Glomerular visceral epithelial cell (primary cell): ENCODE measurements at regions not wholly inside any gene's neighbourhood (a gene's known extent, or its start where the extent isn't known, plus 50 kb on each side); places are given as distances from the start of the nearest gene placed in this dataset.
"Not testable (repeated sequence)": the region's sequence is repeated elsewhere in the genome, so short reads cannot be mapped to it uniquely, and the experiment has no call there.

ENCODE experiments used
- DNase-seq: peaks from one replicate; pipeline ENCODE4 v3.0.0-alpha.2; 2016; ENCODE audit errors: extremely low spot score

DNA sequence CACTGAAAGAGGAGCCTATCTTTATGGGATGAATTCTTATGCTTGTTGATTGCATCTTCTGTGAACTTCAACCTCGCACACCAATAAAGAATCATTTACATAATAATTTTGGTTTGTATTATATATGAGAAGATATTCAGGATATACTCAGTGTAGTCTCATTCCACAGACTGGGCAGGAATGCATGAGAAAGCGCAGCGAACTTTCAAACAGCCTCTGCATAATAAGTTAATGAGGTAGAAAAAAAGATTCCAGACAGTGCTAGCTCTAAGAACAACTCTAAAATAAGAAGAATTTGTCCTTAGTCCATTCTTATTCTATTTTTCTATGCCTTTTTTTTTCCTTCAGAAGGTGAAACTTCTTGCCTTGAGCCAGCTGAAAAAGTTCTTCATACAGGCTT, 224.3 kb upstream of the CTSO start:
- no peak for DNase-seq

DNA sequence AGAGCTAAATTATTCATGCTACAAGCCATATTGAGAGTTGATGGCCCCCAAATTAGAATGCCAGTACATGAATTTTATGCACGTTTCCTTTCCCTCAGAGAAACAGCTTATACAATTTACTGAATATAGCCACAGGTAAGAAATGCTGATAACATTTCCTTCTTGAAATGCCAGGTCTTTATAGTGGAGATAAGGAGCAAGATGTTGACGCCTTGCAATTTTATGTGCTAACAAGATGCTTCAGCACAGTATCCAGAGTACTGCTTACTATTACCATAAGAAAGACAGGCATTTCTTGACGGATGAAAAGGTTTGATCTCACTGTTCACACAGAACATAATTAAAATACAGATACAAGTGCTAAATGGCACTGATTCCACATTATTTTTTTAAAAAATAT, 223.2 kb upstream of the CTSO start:
- DNase-seq, result no peak

- no peak for DNase-seq
Measured at GRCh38 chr4:156173937-156174336, 220.3 kb upstream of the CTSO start.

DNA sequence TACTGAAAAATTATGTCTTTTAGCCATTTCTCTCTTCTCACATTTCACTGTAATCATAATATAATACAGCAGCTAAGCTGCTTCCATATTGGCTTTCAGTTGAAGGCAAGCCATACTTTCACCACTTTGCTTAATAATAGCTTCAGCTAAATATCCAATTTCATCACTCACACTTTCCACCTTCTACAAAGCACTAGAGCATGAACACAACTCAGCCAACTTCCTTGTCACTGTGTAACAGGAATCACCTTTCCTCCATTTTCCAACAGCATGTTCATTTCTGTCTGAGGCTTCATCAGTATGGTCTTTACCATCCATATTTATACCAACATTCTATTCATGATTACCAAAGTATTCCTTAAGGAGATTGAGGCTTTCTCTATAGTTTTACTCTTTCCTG, 219.8 kb upstream of the CTSO start:
- no peak for DNase-seq

GRCh38 chr4:156169861-156170260, 216.2 kb upstream of the CTSO start:
- DNase-seq, result no peak

DNA sequence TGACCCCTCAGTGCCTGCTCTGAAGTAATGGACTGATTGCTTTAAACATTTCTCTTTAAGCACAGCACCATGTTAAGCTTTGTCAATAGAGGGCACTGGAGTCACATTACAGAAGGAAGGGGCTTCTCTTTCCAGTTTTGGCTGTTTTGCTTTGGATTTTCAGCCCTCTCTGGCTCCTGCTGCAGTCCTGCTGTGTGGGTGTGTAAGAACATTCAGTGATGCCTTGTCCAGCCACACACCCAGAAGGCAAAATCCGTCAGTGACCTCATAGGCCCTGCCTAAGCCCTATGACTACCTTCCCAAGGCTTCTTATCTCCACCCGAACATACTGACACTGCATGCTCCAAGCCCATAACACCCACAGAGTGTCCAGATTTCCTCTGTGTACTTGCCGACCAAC, 215.3 kb upstream of the CTSO start:
- peak; percentile 70 for DNase-seq

GRCh38 chr4:156168288-156168687, 214.6 kb upstream of the CTSO start:
- no peak for DNase-seq

DNA sequence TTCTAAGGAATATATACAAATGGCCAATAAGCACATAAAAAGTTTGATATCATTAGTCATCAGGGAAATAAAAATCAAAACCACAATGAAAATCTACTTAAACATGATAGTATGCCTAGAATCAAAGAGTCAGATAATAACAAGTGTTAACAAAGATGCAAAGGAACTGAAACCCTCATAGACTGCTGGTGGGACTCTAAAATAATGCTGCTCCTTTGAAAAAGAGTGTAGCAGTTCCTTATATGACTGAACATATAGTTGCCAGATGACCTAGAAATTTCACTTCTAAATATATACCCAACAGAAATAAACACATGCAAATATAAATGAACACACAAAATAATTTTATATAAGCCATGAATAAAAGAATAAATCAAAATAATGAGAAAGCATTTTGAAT, 205.1 kb upstream of the CTSO start:
- no peak for DNase-seq

- no peak for DNase-seq
Measured at GRCh38 chr4:156154978-156155377, 201.3 kb upstream of the CTSO start.

DNA sequence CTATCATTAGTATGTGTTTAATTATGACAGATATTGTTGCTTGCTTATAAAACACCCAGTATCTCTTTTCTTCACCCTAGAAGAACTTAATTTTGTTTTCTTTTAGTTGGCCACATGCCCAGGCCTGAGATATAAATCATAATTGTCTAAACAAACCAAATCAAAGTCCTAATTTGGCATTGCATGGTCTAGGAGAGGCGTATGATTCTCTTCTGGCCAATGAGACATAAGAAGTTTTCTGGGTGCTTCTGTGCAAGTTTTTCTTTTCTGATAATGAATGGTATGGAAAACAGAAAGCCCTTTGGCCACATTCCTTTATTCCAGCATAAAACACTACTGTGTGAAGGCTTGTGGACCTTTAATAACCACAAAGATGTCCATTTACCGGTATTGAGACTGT, 192.9 kb upstream of the CTSO start:
- DNase-seq, result no peak

DNA sequence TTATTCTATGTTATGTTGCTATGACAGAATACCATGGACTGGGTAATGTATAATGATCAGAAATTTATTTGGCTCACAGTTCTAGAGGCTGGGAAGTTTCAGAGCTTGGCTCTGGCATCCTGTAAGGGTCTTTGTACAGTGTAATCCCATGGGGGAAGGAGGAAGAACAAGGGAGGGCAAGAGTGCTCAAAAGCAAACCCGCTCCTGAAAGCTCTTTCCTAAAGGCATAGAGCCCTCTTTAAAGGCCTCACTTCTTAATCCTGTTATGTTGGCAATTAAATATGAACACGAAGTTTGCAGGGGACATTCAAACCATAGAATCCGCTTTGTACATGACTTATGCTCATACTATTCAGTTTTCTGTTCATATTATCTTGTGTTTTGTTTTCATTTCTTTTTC, 191.3 kb upstream of the CTSO start:
- no peak for DNase-seq

GRCh38 chr4:156138781-156139280, 185.2 kb upstream of the CTSO start:
- DNase-seq, result no peak

DNA sequence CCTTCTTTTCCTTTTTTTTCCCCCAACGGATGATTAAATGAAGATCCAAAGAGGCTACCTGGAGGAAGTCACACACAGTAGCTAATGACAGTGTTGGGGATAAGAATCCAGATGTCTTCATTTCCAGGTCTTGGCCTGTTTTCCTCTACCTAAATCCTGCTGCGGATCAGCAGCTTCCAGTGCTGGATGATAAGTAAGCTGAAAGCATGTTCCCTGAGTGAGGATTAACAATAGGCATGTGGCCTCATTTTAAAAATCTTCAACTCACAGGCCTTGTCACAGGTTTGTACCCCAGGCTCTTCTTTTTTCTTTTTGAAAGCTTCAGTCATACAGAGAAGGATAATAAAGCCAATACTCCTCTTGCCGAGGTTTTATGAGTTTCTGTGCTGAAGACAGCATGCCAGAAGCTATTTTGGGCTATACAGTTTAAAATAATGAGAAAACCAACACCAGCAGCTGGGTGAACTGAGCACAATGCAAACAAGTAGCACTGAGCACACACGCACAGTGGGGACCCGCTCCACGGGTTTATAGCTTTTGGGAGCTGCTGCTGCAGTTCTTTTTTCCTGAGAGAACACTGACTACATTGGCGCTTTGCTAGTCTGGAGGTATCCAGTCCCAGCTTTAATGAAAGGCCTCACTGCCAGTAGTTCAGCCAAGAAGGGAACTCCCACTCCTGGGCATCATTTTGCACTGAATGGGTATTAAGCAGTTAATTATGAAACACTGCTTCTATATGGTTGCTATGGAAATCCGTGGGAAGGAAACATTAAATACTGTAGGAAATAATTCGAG, 184.2 kb upstream of the CTSO start:
- DNase-seq, result no peak

DNA sequence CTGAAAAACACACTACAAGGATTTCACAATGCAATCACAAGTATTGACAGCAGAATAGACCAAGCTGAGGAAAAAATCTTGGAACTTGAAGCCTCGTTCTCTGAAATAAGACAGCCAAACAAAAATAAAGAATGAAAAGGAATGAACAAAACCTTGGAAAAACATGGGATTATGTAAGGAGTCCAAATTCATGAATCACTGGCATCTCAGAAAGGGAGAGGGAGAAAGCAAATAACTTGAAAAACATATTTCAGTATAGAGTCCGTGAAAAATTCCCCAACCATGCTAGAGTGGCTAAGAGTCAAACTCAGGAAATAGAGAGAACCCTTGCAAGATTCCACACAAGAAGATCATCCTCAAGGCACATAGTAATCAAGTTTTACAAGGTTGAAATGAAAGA, 178.5 kb upstream of the CTSO start:
- DNase-seq, result no peak

DNA sequence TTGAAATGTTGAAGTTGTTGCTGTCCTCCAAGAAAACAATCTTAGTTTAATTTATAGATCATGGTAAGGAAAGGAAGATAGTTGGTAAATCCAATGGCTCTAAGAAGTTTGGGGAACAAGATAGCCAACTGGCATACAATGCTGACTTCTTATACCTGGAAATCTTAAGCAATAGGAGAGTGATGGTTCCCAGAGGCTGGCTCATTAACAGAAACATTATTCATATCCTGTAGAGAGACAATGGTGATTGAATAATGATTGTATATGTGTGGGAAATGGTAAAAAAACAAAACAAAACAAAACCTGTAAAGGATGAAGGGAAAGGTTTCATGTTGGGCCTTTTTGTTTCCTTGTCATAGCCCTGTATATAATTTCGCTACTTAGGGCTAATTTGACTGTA, 174.9 kb upstream of the CTSO start:
- no peak for DNase-seq

DNA sequence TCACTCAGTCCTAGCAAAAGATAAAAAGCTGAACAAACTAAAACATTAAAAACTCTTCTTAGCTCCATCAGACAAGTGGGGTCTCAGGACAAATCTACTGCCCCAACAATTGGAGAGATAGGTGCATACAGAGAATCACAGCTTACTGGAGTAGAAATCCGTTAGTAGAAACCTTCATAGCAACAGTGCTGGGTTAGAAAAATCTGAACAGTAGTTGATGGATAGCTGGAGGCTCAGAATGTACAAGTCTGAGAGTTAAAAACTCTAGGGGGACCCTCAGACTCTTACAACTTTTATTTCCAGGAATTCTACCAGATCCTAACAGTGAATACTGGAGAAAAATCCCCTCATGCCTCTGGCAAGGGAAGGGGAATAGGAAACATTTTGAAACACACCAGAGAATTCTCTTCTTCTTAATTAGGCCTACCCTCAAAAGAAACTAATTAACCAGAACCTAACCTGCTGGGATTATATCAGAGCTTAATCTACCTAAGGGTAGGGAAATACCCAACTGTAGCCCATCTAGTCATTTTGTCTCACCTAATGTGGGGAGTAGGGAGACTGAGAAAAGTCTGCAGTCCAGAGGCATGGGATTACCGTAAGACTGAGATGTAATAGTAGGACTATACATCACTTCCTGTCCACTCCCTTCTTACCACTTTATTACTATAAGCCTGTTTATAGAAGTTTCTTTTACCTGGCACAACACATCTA, 165.0 kb upstream of the CTSO start:
- DNase-seq, result no peak

DNA sequence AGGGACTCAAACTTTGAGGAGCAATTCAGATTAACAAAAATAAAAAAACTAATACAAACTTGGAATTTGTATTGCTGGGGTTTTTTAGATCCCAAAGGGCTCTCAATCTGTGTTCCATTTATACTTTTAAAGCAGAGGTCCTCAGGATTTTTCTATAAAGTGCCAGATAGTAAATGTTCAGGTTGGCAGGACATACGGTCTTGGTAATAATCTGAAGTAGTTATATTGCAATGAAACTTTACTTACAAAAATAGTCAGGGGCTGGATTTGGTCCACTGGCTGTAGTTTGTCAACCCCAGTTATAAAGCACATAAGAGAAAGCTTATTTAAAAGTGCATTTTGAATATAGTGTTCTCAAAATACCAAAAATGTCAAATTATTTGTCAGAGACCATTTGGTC, 164.1 kb upstream of the CTSO start:
- DNase-seq, result no peak

DNA sequence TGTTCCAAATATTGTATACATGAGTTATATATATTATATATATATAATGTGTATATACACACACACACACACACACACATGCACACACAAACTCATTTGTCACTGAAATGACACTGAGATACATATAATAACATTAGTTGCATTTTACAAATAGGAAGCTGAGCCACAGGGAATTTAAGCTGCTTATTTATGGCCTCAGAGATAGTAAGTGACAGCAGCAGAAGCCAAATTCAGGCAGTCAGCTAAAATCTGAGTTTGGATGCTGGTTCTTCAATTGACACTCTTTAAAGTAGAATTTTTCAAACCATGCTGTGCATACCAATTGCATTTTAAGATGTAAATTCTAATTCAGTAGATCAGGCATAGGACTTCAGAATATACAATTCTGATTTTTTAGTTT, 163.3 kb upstream of the CTSO start:
- no peak for DNase-seq

- no peak for DNase-seq
Measured at GRCh38 chr4:156113138-156113765, 159.6 kb upstream of the CTSO start.

- DNase-seq, result no peak
Measured at GRCh38 chr4:156111686-156112085, 158.0 kb upstream of the CTSO start.

DNA sequence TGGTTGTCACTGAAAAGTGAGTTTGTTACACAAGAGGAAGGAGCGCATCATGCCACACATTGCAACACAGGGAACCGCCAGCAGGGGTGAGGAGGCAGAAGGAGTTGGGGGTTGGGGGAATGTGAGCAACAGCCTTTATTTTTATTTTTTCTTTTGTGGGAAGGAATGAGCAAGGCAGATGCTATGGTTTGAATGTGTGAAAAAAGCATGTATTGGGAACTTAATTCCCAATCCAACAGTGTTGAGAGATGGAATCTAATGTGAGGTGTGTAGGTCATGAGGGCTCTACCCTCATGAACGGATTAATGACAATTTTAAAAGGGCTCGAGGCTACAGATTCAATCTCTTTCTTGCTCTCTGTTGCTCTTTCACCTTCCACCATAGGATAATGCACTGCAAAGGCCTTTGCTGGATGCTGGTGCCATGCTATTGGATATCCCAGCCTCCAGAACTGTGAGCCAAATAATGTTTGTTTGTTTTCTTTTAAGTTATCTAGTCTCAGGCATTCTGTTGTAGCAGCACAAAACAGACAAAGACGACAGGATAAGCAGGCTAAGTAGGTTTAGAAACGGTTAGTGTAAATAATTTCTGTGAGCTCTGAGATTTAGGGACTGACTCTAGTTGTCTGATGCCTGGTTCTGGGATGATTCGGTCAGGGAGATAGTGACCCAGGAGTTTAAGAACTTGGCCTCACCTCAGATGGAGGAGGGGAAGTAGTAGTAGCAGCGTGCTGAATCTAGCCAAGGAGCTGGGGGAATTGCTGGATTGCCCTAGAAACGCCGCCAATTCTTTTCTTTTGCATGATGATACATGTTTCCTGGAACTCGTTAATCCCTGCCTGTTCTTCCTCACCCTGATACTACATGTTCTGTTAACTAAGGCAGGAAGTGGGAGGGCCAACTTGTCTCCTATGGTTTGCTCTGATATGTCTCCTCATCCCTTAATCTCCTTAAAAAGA, 156.6 kb upstream of the CTSO start:
- DNase-seq, result no peak

DNA sequence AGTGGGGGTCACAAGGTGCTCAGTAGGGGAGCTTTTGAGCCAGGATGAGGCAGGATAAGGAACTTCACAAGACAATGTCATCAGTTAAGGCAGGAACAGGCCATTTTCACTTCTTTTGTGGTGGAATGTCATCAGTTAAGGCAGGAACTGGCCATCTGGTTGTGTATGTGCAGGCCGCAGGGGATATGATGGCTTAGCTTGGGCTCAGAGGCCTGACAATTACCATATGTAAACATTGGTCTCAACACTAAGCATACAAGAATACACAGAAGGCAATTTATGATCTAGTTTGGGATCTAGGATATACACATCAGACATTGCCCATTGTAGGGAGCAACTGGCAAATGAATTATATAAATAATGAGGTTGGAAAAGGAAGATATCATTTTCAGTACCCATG, 155.4 kb upstream of the CTSO start:
- not testable (repeated sequence) for DNase-seq
